ENCODE measurements at regions not wholly inside any gene's neighbourhood (a gene's known extent, or its start where the extent isn't known, plus 50 kb on each side); places are given as distances from the start of the nearest gene placed in this dataset.

GRCh38 chr11:71136095-71136845, 116.1 kb downstream of the SHANK2 start:
- TF ChIP-seq CTCF (IDR thresholded peaks at IDR 0.05) (no peak), MAZ (IDR thresholded peaks at IDR 0.05; ENCODE audit: borderline replicate concordance, low read depth, low read length) (no peak), REST (IDR thresholded peaks at IDR 0.05) (no peak), RAD21 (conservative IDR thresholded peaks at IDR 0.05 in 1 of 2, IDR thresholded peaks at IDR 0.05 in 1 of 2) (no peak), FOSL2 (IDR thresholded peaks at IDR 0.05) (no peak), FOSL2 (CRISPR knock-in tag; IDR thresholded peaks at IDR 0.05) (no peak), HOXA7 (CRISPR knock-in tag; IDR thresholded peaks at IDR 0.05) (no peak), RARB (CRISPR knock-in tag; IDR thresholded peaks at IDR 0.05) (no peak), FOXS1 (CRISPR knock-in tag; IDR thresholded peaks at IDR 0.05) (no peak), KDM5A (IDR thresholded peaks at IDR 0.05) (no peak), EP300 (IDR thresholded peaks at IDR 0.05) (no peak), POLR2A (IDR thresholded peaks at IDR 0.05; ENCODE audit: low read length) (no peak), MYC (IDR thresholded peaks at IDR 0.05; ENCODE audit: borderline replicate concordance, low read length) (no peak), JUN (IDR thresholded peaks at IDR 0.05) (no peak), USF2 (IDR thresholded peaks at IDR 0.05) (no peak)

Measured in A549 (cell line).